ENCODE measurements at regions not wholly inside any gene's neighbourhood (a gene's known extent, or its start where the extent isn't known, plus 50 kb on each side); places are given as distances from the start of the nearest gene placed in this dataset.
"Not testable (repeated sequence)": the region's sequence is repeated elsewhere in the genome, so short reads cannot be mapped to it uniquely, and the experiment has no call there.

- not testable (repeated sequence) for TF ChIP-seq CTCF (conservative IDR thresholded peaks at IDR 0.05; ENCODE audit: low read length); EZH2phosphoT487 (IDR thresholded peaks at IDR 0.05; ENCODE audit: borderline replicate concordance, low read depth, low read length)
Observed at GRCh38 chr21:6373253-6373652, 4148.1 kb upstream of the TPTE start.
